ENCODE measurements at regions not wholly inside any gene's neighbourhood (a gene's known extent, or its start where the extent isn't known, plus 50 kb on each side); places are given as distances from the start of the nearest gene placed in this dataset.

DNA sequence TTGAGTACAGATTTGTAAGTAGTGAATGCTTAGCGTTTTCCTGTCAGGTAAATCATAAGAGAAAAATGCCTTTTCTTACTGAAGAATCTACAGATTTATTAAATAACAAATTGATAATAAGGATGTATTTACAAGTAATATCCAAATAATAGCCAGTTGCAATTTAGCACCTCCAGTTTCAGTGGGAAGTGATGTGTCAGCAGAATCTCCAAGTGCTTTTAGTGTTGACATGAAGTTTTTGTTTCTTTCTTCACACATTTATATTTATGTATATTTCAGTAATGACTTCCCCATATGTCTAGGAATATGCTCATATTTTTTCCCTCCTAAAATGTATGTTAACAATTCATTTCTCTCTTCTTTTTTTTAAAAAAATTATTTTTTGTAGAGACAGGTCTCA is 229.9 kb upstream of the GRIN3A start:
- Histone ChIP-seq H3K27me3 (replicated peaks in 2 of 5; ENCODE audit: control insufficient read depth in 4 of 5, insufficient read depth in 5 of 5, low read length in 4 of 5) (no peaks in the 10 kb centered on the region), H3K36me3 (ENCODE audit: control insufficient read depth in 4 of 4, insufficient read depth in 4 of 4, low read length in 3 of 4) (no peaks in the 10 kb centered on the region), H3K27ac (ENCODE audit: insufficient read depth in 1 of 2, low read depth in 1 of 2, low read length in 2 of 2, poor library complexity in 1 of 2, severe bottlenecking in 2 of 2) (no peak overlapping the region), H3K4me1 (ENCODE audit: control extremely low read depth in 1 of 4, control insufficient read depth in 4 of 4, insufficient read depth in 4 of 4, low read length in 3 of 4) (no peaks in the 10 kb centered on the region), H3K9me3 (ENCODE audit: control extremely low read depth in 1 of 5, control insufficient read depth in 4 of 5, insufficient read depth in 2 of 5, low read depth in 1 of 5, low read length in 4 of 5) (no peaks in the 10 kb centered on the region), H3K4me3 (ENCODE audit: control insufficient read depth in 1 of 7, extremely low read depth in 1 of 7, insufficient read depth in 4 of 7, low read depth in 2 of 7, low read length in 6 of 7) (no peak overlapping the region)
- no CpG with 5 or more reads among the region's 1 CpG for WGBS (ENCODE audit: insufficient coverage)
- ChIA-PET POLR2A (no interaction called here), CTCF (no interaction called here)
- no peak for DNase-seq

DNA sequence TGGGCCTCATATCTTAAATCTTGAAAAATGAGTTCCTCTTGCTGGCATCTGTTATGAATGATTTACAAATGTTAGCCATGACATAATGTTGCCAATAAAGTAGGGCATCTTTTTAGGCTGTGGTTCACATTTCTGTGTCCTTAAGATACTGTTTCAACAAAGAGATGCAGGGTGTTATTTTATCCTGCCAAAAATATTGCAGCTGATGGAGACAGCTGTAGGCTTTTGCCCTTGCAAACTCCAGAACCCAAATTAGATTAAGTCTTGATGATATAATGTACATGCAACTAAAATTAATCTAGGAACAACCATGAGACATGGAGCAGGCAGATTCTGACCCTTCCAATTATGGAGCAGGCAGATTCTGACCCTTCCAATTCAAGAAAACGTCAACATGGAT is 228.2 kb upstream of the GRIN3A start:
- WGBS (ENCODE audit: insufficient coverage): 90% methylated on average over 1 of the region's 1 CpG

DNA sequence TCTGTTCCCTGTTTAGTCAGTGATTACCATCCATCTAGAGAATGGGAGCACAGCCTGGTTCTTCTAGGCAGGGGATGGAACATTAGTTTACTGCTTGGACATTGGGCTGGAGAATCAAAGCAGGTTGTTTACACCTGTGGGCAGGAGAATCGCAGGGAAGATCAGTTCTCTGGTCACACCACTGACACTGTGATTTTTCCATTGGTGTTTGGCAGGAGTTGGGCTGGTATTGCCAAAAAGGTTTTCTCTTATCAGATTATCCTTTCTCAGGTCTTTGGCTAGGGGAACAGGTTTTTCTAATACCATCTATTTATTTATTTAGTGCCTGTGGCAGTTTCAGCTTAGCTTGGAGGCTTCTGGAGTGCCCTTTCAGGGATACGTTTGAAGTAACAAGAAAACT is 219.3 kb upstream of the GRIN3A start:
- Histone ChIP-seq H3K27me3 (replicated peaks in 2 of 5; ENCODE audit: control insufficient read depth in 4 of 5, insufficient read depth in 5 of 5, low read length in 4 of 5) (no peaks in the 10 kb centered on the region), H3K36me3 (ENCODE audit: control insufficient read depth in 4 of 4, insufficient read depth in 4 of 4, low read length in 3 of 4) (no peaks in the 10 kb centered on the region), H3K4me1 (ENCODE audit: control extremely low read depth in 1 of 4, control insufficient read depth in 4 of 4, insufficient read depth in 4 of 4, low read length in 3 of 4) (no peaks in the 10 kb centered on the region), H3K4me3 (ENCODE audit: control insufficient read depth in 1 of 7, extremely low read depth in 1 of 7, insufficient read depth in 4 of 7, low read depth in 2 of 7, low read length in 6 of 7) (no peak overlapping the region), H3K27ac (ENCODE audit: insufficient read depth in 1 of 2, low read depth in 1 of 2, low read length in 2 of 2, poor library complexity in 1 of 2, severe bottlenecking in 2 of 2) (no peak overlapping the region), H3K9me3 (ENCODE audit: control extremely low read depth in 1 of 5, control insufficient read depth in 4 of 5, insufficient read depth in 2 of 5, low read depth in 1 of 5, low read length in 4 of 5) (no peaks in the 10 kb centered on the region)
- DNase-seq: no peak
- ChIA-PET POLR2A (no interaction called here), CTCF (no interaction called here)
- WGBS (ENCODE audit: insufficient coverage): no CpG with 5 or more reads among the region's 2 CpGs

More for the DNA sequence above, 228.2 kb upstream of the GRIN3A start:
- no peaks in the 10 kb centered on the region for H3K4me1 ChIP-seq (ENCODE audit: control extremely low read depth in 1 of 4, control insufficient read depth in 4 of 4, insufficient read depth in 4 of 4, low read length in 3 of 4)
- H3K4me3 ChIP-seq (ENCODE audit: control insufficient read depth in 1 of 7, extremely low read depth in 1 of 7, insufficient read depth in 4 of 7, low read depth in 2 of 7, low read length in 6 of 7): no peak overlapping the region
- no peak overlapping the region for H3K27ac ChIP-seq (ENCODE audit: insufficient read depth in 1 of 2, low read depth in 1 of 2, low read length in 2 of 2, poor library complexity in 1 of 2, severe bottlenecking in 2 of 2)
- no peak for DNase-seq
- CTCF ChIA-PET: interaction anchor here (1.2 kb wide), 1 partner anchor 11 kb away, joined by 3 read pairs; no protein-coding TSS in a partner anchor
- no peaks in the 10 kb centered on the region for H3K36me3 ChIP-seq (ENCODE audit: control insufficient read depth in 4 of 4, insufficient read depth in 4 of 4, low read length in 3 of 4)
- H3K9me3 ChIP-seq (ENCODE audit: control extremely low read depth in 1 of 5, control insufficient read depth in 4 of 5, insufficient read depth in 2 of 5, low read depth in 1 of 5, low read length in 4 of 5): no peaks in the 10 kb centered on the region
- POLR2A ChIA-PET: no interaction called here
- H3K27me3 ChIP-seq (replicated peaks in 2 of 5; ENCODE audit: control insufficient read depth in 4 of 5, insufficient read depth in 5 of 5, low read length in 4 of 5): no peaks in the 10 kb centered on the region

DNA sequence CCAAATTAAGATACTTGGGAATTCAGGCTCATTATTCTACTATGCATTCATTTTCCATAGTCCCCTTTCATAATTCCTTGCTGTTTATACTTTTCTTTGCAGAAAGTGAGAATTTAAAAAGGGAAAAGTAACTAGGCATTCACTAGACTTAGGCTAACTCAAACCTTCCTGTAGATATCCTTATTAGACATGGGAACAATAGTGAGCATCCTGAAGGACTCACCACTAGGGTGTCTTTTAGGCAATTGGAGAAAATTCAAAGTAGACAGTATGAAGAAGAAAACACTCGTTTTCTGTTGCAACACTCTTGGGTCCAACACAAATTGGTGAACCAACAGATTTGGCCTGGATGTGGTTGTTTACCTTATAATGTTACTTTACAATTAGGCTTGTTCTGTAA is 213.2 kb upstream of the GRIN3A start:
- Histone ChIP-seq H3K27ac (ENCODE audit: insufficient read depth in 1 of 2, low read depth in 1 of 2, low read length in 2 of 2, poor library complexity in 1 of 2, severe bottlenecking in 2 of 2) (no peak overlapping the region), H3K4me3 (ENCODE audit: control insufficient read depth in 1 of 7, extremely low read depth in 1 of 7, insufficient read depth in 4 of 7, low read depth in 2 of 7, low read length in 6 of 7) (no peak overlapping the region), H3K9me3 (ENCODE audit: control extremely low read depth in 1 of 5, control insufficient read depth in 4 of 5, insufficient read depth in 2 of 5, low read depth in 1 of 5, low read length in 4 of 5) (no peaks in the 10 kb centered on the region), H3K27me3 (replicated peaks in 2 of 5; ENCODE audit: control insufficient read depth in 4 of 5, insufficient read depth in 5 of 5, low read length in 4 of 5) (no peaks in the 10 kb centered on the region), H3K4me1 (ENCODE audit: control extremely low read depth in 1 of 4, control insufficient read depth in 4 of 4, insufficient read depth in 4 of 4, low read length in 3 of 4) (no peaks in the 10 kb centered on the region), H3K36me3 (ENCODE audit: control insufficient read depth in 4 of 4, insufficient read depth in 4 of 4, low read length in 3 of 4) (no peaks in the 10 kb centered on the region)
- CTCF ChIA-PET: no interaction called here
- DNase-seq: no peak
- no CpG with 5 or more reads among the region's 1 CpG for WGBS (ENCODE audit: insufficient coverage)
- POLR2A ChIA-PET: no interaction called here

DNA sequence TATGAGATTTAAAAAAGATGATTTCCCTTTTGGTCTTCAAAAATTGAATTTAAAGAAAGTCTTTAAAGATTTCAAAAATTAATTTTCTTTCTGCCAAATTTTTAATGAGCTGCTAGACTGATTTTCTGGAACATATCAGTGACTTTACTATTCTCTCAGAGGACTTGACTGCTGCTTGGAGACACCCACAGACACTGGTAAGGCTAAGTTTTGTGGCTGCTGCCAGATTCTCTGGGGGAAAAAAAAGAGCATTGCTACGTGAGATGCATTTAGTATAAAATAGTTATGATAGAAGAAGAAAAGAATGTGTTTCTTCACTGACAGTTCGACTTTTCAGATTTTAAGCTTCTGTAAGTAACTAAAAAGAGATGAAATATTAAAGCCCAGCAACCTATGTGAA is 193.3 kb upstream of the GRIN3A start:
- Histone ChIP-seq H3K9me3 (ENCODE audit: control extremely low read depth in 1 of 5, control insufficient read depth in 4 of 5, insufficient read depth in 2 of 5, low read depth in 1 of 5, low read length in 4 of 5) (peaks cover 0 to 2% (median 0%) of the 10 kb centered on the region in 5 experiments), H3K27me3 (replicated peaks in 2 of 5; ENCODE audit: control insufficient read depth in 4 of 5, insufficient read depth in 5 of 5, low read length in 4 of 5) (no peaks in the 10 kb centered on the region), H3K36me3 (ENCODE audit: control insufficient read depth in 4 of 4, insufficient read depth in 4 of 4, low read length in 3 of 4) (no peaks in the 10 kb centered on the region), H3K27ac (ENCODE audit: insufficient read depth in 1 of 2, low read depth in 1 of 2, low read length in 2 of 2, poor library complexity in 1 of 2, severe bottlenecking in 2 of 2) (no peak overlapping the region), H3K4me3 (ENCODE audit: control insufficient read depth in 1 of 7, extremely low read depth in 1 of 7, insufficient read depth in 4 of 7, low read depth in 2 of 7, low read length in 6 of 7) (no peak overlapping the region), H3K4me1 (ENCODE audit: control extremely low read depth in 1 of 4, control insufficient read depth in 4 of 4, insufficient read depth in 4 of 4, low read length in 3 of 4) (no peaks in the 10 kb centered on the region)
- DNase-seq: no peak
- CTCF ChIA-PET: interaction anchor here (1.2 kb wide), 1 partner anchor 13 kb away, joined by 4 read pairs; no protein-coding TSS in a partner anchor
- WGBS (ENCODE audit: insufficient coverage): no CpG with 5 or more reads among the region's 2 CpGs
- POLR2A ChIA-PET: no interaction called here

DNA sequence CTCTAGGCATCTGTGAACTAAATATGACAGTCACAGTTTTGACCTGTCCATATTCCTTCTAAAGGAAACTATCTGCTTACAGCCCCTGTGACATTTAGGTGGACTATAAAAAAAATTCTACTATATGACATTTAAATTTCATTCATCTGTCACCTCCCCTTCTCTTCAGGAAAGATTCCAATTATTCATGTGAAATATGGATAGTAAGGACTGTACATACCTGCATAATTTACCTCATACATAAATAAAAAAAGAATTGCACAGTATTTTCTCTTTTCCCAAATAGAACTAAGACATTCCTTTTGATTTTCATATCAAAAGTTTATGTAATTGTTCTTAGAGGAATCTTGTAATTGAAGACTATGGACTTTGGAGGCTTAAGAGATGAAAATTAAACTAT is 192.3 kb upstream of the GRIN3A start:
- Histone ChIP-seq H3K27ac (ENCODE audit: insufficient read depth in 1 of 2, low read depth in 1 of 2, low read length in 2 of 2, poor library complexity in 1 of 2, severe bottlenecking in 2 of 2) (no peak overlapping the region), H3K27me3 (replicated peaks in 2 of 5; ENCODE audit: control insufficient read depth in 4 of 5, insufficient read depth in 5 of 5, low read length in 4 of 5) (no peaks in the 10 kb centered on the region), H3K4me1 (ENCODE audit: control extremely low read depth in 1 of 4, control insufficient read depth in 4 of 4, insufficient read depth in 4 of 4, low read length in 3 of 4) (no peaks in the 10 kb centered on the region), H3K9me3 (ENCODE audit: control extremely low read depth in 1 of 5, control insufficient read depth in 4 of 5, insufficient read depth in 2 of 5, low read depth in 1 of 5, low read length in 4 of 5) (peaks cover 0 to 2% (median 0%) of the 10 kb centered on the region in 5 experiments), H3K36me3 (ENCODE audit: control insufficient read depth in 4 of 4, insufficient read depth in 4 of 4, low read length in 3 of 4) (no peaks in the 10 kb centered on the region), H3K4me3 (ENCODE audit: control insufficient read depth in 1 of 7, extremely low read depth in 1 of 7, insufficient read depth in 4 of 7, low read depth in 2 of 7, low read length in 6 of 7) (no peak overlapping the region)
- POLR2A ChIA-PET: no interaction called here
- CTCF ChIA-PET: no interaction called here
- no peak for DNase-seq

DNA sequence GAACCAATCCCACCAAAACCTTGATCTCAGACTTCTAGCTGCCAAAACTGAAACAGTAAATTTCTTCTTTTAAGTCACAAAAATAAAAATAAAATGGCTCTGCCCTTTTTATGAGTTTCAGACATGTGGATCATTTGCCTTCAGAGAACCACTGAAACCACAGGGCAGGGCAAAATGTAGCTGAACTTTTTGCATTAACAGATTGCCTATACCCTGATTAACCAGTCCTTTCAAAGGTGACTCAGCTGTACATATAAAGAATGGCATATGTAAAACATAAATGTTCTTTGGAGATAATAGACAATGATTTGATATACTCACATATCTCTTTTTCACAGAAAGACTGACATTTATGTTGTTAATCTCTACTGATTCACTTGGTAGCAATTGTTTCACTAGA is 187.1 kb upstream of the GRIN3A start:
- CTCF ChIA-PET: no interaction called here
- H3K27me3 ChIP-seq (replicated peaks in 2 of 5; ENCODE audit: control insufficient read depth in 4 of 5, insufficient read depth in 5 of 5, low read length in 4 of 5): no peaks in the 10 kb centered on the region
- no peak overlapping the region for H3K27ac ChIP-seq (ENCODE audit: insufficient read depth in 1 of 2, low read depth in 1 of 2, low read length in 2 of 2, poor library complexity in 1 of 2, severe bottlenecking in 2 of 2)
- peaks cover 0 to 2% (median 0%) of the 10 kb centered on the region in 5 experiments for H3K9me3 ChIP-seq (ENCODE audit: control extremely low read depth in 1 of 5, control insufficient read depth in 4 of 5, insufficient read depth in 2 of 5, low read depth in 1 of 5, low read length in 4 of 5)
- no peak overlapping the region for H3K4me3 ChIP-seq (ENCODE audit: control insufficient read depth in 1 of 7, extremely low read depth in 1 of 7, insufficient read depth in 4 of 7, low read depth in 2 of 7, low read length in 6 of 7)
- H3K4me1 ChIP-seq (ENCODE audit: control extremely low read depth in 1 of 4, control insufficient read depth in 4 of 4, insufficient read depth in 4 of 4, low read length in 3 of 4): no peaks in the 10 kb centered on the region
- no peaks in the 10 kb centered on the region for H3K36me3 ChIP-seq (ENCODE audit: control insufficient read depth in 4 of 4, insufficient read depth in 4 of 4, low read length in 3 of 4)
- POLR2A ChIA-PET: no interaction called here
- DNase-seq: peak in 2 of 3 donors; percentile 5 to 45

Measured in common myeloid progenitor, CD34-positive (primary cell).